Stimulated activated CD8-positive, alpha-beta memory T cell treated with anti-CD3 and anti-CD28 coated beads, Interleukin-4, amount 100 ng/mL, for 4 hours (primary cell): ENCODE measurements at regions not wholly inside any gene's neighbourhood (a gene's known extent, or its start where the extent isn't known, plus 50 kb on each side); places are given as distances from the start of the nearest gene placed in this dataset.

ENCODE experiments used
- DNase-seq, 2 donors: peaks; one replicate each; pipeline ENCODE4 v3.0.0-alpha.2; 2020; ENCODE audit warnings: low read depth in 2 of 2, low spot score in 1 of 2

DNA sequence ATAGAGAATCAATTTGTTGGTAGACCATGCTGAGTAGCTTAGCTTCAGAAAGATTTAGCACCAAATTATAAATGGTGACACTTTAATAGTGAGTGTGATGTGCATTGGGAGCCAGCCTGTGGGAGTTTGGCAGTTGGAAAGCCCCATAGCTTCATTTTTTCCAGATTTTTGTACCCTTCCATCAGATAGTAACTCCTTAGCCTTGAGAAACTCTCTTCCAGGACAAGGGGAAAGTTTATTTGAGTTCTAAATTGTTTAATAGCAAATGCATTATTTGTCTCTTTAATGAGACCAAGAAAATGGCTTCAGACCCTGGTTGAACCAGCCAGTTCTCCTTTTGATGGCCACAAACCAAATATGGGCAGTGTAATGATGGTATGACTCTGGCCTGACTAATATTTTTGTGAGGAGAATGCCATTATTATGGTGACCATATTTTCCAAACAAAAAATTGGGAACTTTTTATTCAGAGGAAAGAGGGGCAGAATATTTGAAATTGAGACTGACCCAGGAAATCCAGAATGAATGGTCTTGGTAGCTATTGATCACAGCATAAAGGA is 49.8 kb downstream of the PLCE1 start:
- DNase-seq: no peak

DNA sequence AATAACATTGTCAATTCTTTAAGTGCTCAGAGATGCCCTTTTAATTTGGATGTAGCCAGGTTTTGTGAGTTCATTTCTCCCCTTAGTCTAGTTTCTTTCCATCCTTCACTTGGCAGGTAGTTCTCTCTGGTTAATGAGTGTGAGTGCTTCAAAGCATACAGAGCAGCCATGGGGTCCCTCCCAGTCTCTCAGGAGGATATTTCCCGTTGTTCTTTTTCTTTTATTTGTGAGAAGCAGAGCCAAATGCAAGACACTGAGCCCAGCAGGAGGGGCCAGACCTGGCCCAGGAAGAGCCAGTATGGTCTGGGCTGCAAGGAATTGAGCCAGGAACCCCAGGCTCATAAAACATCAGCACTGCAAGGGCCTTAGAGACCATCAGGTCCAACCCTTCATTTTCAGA is 52.4 kb downstream of the PLCE1 start:
- no peak for DNase-seq

DNA sequence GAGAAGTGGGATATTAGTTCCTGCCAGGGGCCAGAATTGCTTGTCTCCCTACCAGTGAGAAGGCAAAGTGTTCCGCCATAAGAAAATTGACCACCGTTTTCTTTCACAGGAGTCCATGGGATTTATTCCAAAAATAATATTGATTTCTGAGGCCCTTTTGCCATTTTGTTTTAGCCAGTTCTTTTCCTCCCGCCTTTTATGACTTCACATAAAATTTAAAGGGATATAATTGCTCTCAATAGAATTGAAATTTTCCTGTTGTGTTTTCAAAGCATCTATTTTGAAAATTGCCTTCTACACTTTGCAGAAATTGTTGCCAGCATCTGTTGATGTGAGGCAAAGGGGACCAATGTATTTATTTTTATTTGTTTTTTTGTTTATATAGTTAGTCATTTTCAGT is 53.6 kb downstream of the PLCE1 start:
- no peak for DNase-seq

DNA sequence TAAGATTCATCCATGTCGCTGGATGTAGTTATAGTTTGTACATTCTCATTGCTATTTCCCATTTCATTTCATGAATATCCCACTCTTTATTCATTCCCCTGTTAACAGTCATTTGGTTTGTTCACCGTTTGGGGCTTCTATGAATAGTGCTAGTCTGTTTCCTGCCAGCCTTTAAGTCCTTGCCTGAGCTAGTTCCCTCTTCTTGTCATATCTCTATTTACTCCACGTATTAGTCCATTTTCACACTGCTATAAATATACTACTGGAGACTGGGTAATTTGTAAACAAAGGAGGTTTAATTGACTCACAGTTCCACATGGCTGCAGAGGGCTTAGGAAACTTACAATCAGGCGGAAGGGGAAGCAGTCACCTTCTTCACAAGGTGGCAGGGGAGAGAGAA is 56.2 kb downstream of the PLCE1 start:
- no peak for DNase-seq

DNA sequence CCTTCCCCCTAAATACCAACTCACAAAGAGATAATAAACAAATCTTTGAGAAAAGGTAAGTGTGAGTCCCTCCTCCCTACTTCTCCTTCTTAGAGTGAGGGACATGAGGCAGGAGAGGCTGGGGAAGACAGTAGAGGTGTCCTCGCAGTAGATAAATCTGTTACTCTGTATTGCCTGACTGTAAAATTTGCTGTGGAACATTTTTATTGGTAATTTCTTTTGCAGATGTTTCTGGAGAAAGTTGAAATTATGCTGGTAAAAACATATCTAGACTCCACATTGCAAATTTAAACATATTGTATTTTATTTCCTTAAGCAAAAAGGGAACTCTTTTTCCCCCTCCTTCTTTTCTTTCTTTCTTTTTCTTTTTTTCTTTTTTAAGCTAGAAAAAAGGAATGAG is 58.5 kb downstream of the PLCE1 start:
- no peak for DNase-seq

DNA sequence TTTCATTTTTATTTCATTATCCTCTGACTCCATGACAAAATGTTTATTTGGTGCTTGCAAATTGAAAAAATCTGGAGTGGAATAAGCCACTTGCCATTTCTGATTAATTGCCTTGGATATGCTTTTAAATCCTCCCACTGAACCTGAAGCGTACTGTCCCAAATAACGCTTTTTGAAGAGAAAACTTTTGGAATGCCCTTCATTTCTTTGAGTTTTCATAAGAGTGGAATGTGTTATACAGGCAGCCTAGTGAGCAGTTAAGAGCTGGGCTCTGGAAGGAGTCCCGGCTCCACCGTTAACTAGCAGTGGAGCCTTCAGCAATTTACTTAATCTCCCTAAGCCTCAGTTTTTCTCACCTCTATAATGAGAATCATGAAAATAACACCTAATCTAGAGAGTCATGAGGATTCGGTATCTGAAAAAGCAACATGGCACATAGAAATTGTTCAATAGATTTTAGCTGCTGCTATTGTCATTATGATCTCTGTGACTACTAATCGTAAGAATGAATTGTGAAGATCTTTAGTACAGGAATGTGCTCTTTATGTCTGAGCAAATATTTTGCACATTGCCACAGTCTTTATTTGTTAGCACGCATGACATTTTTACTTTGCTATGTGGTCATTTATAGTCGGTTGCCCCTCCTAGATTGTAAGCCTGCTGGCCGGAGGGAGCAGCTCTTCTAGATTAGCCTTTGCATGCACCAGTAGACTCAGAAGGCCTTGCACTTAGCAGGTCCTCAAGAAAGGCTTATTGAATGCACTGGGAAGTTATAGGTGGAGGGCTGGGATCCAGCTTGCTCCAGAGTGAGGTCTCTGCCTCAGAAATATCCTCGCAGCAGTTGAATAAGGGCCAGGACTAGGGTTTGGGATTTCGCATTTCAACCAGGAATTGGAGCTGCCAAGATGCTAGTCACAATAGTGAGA is 59.4 kb downstream of the PLCE1 start:
- DNase-seq: no peak

DNA sequence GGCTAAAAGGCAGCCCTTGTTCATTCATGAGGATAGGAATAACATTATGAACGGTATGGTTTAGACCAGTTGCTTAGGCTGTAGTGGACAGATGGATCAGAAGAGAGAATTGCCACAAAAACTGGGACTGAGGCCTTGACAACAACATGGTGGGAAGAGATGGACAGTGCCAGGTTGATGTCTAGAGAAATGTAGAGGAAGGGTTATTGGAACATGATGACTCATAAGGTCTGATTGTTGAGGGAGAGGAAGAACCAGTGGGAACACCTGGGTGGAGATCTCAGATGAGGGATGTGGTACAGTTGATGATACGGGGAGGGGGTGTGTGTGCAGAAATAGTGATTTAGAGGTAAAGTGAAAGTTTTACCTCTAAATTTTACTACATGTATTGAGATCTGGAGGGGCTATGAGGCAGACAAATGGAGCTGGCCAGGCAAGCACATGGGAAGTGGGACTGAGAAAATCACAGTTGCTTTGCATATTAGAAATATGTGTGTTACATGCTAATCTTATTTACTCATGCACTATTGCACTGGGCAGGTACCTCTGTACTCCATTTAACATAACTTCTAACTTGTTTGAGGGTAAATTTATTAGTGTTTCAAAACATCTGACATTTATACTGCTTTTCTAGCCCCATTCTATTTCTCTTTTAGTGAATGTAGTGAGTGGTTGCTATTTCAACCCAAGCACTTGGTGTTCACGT is 65.6 kb downstream of the PLCE1 start:
- DNase-seq: no peak

DNA sequence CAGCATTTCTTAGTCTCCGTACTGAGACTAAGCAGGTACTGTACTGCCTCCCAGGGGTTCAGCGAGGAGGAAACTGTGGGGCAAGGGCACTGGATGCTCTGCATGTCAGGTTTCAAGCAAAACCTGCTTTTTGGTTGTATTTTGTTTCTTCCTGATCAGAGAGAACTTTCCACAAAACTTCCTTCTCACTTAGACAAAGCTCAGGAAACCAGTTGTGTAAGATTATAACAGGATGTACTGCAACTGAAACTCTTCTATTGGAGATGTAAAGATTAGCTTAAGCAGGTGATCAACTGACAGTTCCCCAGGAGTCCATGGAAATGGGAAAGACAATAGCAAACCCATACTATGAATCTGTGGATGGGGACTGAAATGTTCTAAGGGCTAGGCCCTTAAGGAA is 67.3 kb downstream of the PLCE1 start:
- no peak for DNase-seq

DNA sequence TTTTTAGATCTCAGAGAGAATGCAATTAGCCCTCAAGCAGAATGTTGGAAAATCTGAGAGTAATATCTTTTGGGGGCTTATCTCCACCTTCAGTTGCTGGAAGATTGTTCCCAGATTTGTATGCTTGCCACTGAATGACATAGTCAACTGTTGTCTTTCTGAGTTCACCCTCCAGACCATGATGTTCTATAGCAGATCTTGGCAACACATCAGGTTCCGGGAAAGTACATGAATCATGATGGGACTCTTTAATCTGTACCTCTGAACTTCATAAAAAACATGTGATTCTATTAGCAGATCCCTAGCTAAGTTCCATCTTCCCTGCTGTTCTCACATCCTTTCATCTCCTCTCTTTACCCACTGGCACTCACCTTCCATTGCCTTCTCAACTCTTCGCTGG is 68.9 kb downstream of the PLCE1 start:
- DNase-seq: no peak

DNA sequence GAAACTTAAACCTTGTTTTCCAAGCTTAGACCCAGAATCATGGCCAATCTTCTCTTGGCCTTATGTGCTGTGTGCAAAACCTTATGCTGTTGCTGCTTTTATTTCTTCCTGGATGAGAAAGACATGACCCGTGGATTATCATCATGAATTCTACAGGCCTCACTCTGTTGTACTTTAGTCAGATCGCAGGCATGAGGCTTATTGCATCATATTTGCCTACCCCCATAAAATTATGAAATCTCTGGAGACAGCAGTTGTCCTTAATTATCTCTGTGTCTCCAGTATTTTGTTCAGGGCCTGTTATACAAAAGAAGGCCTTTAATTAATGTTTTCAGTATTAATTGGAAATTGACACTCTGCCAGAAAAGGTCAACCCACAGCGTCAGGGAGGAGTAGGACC is 71.6 kb downstream of the PLCE1 start:
- no peak for DNase-seq

DNA sequence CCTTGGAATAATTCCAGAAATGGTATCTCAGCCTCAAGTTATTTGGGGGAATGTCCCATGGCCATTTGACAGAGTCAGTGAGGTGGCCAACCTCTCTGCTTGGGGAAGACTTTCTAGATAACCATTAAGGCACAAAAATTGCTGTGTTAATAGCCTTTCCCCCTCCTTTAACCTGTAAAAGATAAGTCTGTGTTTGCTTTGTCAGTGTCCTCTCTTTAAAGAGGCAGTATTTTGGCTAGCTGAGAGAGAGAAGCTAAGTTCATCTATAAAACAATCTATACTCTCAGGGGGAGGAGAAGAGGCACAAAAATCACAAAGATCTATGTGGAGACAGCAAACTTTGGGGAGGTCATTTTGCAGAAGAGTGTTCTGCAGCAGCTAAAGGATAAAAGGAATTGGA is 72.1 kb downstream of the PLCE1 start:
- DNase-seq: no peak

DNA sequence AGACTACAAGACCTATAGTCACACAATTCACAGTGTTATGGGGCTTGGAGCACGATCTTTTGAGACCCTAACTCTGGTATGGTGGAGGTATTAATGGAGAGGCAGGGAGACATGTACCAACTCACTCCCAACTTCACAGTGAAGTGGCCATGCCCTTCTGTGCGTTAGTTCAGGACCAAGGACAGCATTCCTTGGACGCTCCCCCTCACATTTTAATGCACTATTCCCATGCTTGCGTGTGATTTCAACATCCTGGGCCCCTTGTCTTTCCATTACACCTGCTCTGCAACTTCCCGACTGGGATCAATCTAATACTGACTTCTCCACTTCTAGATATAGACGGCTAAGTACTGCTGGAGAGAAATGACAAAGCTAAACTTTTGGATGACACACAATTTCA is 72.7 kb downstream of the PLCE1 start:
- no peak for DNase-seq

DNA sequence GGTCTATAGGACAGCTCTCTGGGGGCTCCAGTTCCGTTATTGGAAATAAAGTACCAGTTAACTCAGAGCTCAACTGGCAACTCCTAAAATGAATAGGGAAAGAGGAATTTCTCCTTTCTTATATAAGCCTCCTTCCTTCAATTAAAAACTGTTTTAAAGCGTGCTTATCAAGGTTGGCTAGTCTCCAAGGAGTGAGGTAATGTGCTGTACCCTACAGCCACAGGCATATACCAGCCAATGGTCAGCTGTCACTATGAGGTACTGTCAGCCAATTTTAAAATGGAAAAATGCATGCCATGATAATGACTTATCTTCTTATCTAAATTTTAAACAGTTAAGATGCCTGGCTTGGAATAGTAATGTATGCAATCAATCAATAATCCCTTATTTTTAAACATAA is 76.2 kb downstream of the PLCE1 start:
- no peak for DNase-seq

DNA sequence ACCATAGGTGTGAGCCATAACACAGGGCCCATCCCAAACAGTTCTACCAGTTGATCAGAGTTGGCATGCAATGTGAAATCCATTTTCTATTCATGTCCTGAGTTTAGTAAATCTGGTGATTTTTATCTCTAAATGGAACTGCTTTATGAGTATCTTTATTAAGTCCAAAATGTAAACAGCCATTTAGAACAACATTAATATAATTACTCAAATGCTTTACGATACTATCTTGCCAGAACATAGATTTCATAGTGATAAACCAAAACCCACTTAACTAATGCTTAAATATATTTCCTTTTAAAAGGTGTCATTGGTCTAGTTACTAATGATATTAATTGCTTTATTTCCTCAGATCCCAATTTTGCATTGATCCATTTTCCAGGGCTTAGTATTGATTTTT is 80.7 kb downstream of the PLCE1 start:
- no peak for DNase-seq

DNA sequence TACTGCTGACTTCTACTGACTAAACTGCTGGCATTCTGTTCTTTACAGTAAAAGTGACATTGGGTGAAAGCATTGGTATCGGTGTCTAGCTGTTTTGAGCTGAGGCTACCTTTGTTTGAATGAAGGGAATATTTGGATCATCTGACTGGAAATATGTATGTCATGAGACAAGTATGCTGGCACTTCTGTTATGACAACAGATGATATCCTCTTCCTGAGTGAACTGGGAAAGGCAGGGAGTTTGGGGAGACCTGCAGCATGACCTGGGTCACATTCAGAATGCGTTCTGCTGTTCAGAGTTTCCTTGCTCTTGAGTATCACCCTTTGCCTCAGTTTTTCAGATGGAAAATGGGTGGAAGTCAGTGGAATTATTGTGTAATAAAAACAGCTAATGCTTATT is 81.8 kb downstream of the PLCE1 start:
- DNase-seq: no peak

DNA sequence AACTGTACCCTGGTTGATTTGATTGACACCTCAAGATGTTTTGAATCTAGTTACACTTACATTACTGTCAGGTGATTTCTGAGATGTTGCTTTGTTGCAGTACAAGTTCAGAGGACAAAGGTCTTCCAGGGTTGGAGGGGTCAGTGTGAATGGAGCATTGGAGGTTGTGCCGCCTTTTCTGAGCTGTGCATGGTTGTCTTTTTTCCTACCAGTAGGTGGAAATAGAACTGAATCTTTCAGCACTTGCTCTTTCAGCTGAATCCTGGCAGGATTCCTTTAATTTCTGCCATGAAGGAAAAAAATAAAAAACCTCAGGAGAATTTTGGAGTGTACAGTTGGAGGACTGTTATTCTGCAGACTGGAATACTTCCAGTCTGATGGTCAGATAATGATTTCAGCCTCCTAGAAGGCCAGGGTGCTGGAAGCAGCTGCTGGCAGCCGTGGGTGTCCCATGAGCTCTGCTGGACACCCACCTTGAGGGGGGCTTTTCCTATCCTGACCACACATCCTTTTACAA is 82.7 kb downstream of the PLCE1 start:
- no peak for DNase-seq

DNA sequence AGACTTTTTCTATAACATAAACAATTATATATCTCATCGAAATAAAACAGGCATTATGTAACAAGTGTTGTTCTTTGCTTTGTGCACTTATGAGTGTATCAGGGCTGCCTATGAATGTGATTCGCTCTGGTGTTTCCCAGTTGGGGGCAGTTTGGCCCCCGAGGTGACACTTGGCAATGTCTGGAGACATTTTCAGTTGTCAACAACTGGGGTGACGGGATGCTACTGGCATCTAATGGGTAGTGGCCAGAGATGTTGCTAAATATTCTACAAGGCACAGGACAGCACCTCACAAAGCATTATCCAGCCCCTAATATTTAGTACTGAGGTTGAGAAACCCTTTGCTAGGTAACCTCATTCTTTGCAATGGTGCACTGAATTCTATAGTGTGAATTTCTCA is 83.3 kb downstream of the PLCE1 start:
- DNase-seq: no peak

DNA sequence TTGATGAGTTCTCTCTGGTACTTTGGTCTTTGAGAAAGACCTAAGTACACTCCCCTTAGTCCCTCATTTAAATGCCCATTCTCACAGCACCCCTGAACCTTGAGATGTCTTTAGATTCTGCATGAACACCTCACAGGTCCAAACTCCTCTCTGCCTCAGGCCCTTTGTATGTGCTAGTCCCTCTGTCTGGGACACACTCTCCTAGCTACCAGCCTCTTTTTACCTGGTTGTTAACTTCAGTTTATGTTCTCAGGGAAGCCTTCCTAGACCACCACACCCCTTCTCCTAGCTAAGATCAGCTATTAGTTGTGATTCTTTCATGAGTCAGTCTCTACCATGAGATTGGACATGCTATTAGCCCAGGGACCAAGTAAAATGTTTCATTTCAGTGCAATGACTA is 86.4 kb downstream of the PLCE1 start:
- DNase-seq: no peak

DNA sequence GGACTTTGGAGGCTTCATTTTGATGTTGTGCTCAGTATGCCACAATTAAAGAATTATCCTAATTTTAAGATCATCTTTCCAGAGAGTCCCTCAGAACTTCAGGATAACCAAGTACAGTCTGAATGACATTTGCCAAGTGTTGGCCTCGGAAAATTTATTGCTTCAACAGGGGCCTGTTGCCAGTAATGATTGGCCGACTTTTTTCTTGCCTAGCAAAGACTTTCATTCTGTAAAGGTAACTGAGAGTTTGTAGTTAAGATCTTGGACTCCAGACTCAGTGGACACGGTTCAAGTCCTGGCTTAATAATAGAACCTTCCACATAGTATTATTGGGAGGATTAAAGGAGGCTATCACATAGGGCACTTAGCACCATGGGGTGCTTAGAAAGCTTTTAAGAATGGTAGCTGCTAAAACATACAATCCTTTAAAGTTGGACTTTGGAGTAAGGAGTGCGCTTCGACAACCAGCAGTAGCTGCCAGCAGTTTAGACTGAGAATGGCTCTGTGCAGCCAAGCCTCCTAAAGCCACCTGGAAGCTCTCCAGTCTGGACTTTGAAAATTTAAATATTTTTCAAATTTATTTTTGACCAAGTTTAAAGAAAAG is 90.0 kb downstream of the PLCE1 start:
- no peak for DNase-seq

DNA sequence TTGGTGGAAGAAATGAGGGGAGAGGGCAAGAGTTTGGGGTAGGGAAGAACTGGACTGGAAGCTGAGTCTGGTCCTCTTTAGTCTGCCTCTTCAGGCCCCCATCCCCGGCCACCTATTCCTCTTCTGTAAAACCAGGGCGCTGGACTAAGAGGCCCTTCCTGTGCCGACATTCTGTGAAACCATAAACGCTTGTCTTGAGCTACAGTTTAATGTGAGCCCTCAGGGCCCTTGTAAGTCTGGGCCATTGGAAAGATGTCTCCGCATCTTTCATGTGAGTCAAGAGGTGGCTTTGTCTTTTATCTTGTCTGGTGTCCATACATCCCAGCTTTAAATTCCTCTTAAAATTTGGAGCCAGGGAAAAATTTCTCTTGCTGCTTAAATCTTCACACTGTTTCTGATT is 90.6 kb downstream of the PLCE1 start:
- no peak for DNase-seq

DNA sequence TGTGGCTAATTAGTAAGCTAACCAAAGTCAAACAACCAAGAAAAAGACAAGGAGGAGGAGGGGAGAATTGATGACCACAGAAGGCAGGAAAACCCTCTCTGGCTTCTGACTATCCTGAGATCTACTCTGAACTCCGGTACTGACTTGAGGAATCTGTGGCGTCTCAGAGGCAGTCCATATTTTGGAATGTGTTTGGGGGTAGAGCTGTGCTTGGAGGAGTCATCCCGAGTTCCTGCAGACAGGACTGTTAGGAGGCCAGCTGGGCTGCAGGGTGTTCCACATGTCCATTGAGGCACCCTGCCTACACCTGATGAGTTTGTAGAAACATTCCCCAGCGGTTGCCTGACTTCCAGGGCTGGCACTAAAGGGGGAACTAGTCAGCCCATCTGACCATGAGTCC is 91.6 kb downstream of the PLCE1 start:
- DNase-seq: no peak
